ENCODE measurements at regions not wholly inside any gene's neighbourhood (a gene's known extent, or its start where the extent isn't known, plus 50 kb on each side); places are given as distances from the start of the nearest gene placed in this dataset.
A peak's percentile ranks its signal among the peaks of the same experiment; 100 is the strongest.

DNA sequence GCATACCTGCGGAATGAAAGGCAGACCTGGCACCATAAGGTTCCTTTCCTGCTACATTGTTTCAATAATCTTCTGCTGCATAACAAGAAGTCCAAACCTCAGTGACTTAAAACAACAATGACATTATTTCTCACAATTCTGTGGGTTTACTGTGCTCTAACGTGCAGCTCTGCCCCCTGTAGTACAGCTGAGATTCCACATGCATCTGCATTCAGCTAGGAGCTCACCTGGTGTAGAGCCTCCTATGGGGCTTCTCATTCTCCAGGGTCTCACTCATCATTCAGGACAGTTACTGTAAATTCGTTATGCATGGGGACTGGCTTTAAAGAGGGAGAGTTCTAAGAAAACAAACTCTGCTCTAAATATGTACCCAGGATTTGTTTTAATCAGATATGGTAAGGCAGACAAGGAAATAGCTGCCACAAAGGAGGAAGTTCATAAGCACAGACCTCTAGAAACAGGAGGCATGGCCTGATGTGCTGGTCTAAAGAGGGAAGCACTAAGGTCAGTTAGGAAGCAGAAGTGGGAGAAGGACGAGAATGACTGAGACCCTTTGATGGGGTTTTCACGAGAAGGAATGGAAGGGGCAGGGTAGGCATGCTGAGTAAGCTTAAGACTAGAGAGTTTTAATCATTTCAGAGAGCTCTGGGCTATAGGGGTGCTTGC, 347.0 kb downstream of the NEK10 start:
- 77 to 81% (median 79%) methylated on average over 5 of the region's 5 CpGs for WGBS, 3 donors

DNA sequence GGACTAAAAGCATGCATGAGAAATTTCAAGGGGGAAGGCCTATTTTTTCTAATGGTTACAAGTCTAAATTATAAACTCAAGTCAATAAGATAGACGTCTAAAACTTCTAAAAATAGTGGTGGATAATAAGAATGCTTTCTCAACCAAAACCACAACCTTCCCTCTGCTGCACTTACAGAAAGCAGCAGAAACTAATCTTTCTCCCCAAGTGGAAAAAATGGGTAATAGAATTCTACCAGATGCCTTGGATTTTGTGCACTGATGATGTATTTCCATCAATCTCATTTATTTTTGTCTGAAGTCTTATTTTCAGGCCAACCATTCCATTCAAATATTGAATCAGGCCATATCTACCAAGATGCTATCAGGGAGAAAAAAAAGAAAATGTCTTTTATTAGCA, 344.7 kb downstream of the NEK10 start:
- ATAC-seq (no peak), DNase-seq (no peak)
- H3K36me3 ChIP-seq (ENCODE audit: insufficient read depth in 1 of 2, low read depth in 1 of 2), result no peaks in the 10 kb centered on the region
- H3K4me3 ChIP-seq, result no peak overlapping the region
- H3K27me3 ChIP-seq (ENCODE audit: insufficient read depth in 3 of 3, low read length in 2 of 3), result no peaks in the 10 kb centered on the region
- 23 to 50% (median 35%) methylated on average over 1 of the region's 1 CpG for WGBS, 3 donors
- H3K4me1 ChIP-seq, result no peaks in the 10 kb centered on the region
- H3K9me3 ChIP-seq, result no peaks in the 10 kb centered on the region
- no peak overlapping the region for H3K27ac ChIP-seq
- intact Hi-C loops (cut with DNase I), result no loop called here
- TF ChIP-seq, protein P1, sequence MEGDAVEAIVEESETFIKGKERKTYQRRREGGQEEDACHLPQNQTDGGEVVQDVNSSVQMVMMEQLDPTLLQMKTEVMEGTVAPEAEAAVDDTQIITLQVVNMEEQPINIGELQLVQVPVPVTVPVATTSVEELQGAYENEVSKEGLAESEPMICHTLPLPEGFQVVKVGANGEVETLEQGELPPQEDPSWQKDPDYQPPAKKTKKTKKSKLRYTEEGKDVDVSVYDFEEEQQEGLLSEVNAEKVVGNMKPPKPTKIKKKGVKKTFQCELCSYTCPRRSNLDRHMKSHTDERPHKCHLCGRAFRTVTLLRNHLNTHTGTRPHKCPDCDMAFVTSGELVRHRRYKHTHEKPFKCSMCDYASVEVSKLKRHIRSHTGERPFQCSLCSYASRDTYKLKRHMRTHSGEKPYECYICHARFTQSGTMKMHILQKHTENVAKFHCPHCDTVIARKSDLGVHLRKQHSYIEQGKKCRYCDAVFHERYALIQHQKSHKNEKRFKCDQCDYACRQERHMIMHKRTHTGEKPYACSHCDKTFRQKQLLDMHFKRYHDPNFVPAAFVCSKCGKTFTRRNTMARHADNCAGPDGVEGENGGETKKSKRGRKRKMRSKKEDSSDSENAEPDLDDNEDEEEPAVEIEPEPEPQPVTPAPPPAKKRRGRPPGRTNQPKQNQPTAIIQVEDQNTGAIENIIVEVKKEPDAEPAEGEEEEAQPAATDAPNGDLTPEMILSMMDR (IDR thresholded peaks at IDR 0.05), result no peak

More for the DNA sequence above, 347.0 kb downstream of the NEK10 start:
- intact Hi-C loops (cut with DNase I), result no loop called here
- DNase-seq, result no peak
- Histone ChIP-seq H3K4me1 (no peaks in the 10 kb centered on the region), H3K27ac (no peak overlapping the region), H3K9me3 (no peaks in the 10 kb centered on the region), H3K27me3 (ENCODE audit: insufficient read depth in 3 of 3, low read length in 2 of 3) (no peaks in the 10 kb centered on the region), H3K4me3 (no peak overlapping the region), H3K36me3 (ENCODE audit: insufficient read depth in 1 of 2, low read depth in 1 of 2) (no peaks in the 10 kb centered on the region)
- TF ChIP-seq, protein P1 (IDR thresholded peaks at IDR 0.05), result no peak
- ATAC-seq, result no peak

DNA sequence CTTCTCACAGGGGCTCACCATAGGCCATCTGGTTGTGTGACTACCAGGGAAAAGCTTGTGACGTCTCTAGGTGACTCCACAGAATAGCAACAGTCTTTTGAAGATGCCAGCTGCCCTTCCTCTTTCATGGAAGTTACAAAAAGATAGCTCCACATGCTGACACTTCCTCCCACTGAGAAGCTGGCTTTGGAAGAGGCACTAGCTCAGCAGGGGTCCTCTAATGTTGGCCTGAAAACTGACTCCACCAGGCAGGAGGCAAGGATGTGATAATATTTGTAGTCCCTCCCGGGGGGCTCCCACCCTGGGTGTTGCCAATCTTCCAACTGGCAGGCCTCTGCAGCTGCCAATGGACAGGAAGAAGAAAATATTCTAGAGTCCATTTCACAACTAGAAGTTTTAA, 343.5 kb downstream of the NEK10 start:
- TF ChIP-seq, protein P1 (IDR thresholded peaks at IDR 0.05), result no peak
- no peak overlapping the region for H3K27ac ChIP-seq
- intact Hi-C loops (cut with DNase I), result no loop called here
- H3K36me3 ChIP-seq (ENCODE audit: insufficient read depth in 1 of 2, low read depth in 1 of 2), result no peaks in the 10 kb centered on the region
- WGBS, 3 donors, result 27 to 35% (median 35%) methylated on average over 2 of the region's 2 CpGs
- H3K9me3 ChIP-seq, result no peaks in the 10 kb centered on the region
- no peak for DNase-seq
- no peaks in the 10 kb centered on the region for H3K4me1 ChIP-seq
- no peak overlapping the region for H3K4me3 ChIP-seq
- no peak for ATAC-seq
- H3K27me3 ChIP-seq (ENCODE audit: insufficient read depth in 3 of 3, low read length in 2 of 3), result no peaks in the 10 kb centered on the region

DNA sequence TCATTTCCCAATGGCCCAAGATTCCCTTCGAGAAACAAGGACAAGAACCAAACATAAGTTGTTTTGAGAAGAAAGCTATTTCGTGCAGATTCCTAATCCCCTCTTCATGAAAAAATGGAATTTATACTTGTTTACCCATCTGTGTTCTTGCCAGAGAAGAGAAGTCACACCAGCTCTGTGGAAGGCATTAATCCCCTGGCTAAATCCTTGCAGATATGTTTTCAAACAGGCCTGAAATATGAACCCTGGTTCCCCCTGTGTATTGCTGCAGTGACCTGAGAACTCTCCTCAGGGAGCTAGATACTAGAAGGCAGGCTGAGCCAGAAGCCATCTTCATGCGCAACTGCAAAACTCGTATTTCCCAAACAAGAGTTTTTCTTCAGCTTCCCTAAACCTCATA, 337.7 kb downstream of the NEK10 start:
- intact Hi-C loops (cut with DNase I), result no loop called here

More for the DNA sequence above, 337.7 kb downstream of the NEK10 start:
- Histone ChIP-seq H3K4me3 (no peak overlapping the region), H3K36me3 (ENCODE audit: insufficient read depth in 1 of 2, low read depth in 1 of 2) (no peaks in the 10 kb centered on the region), H3K27ac (no peak overlapping the region), H3K4me1 (peaks cover 13% of the 10 kb centered on the region), H3K9me3 (no peaks in the 10 kb centered on the region), H3K27me3 (ENCODE audit: insufficient read depth in 3 of 3, low read length in 2 of 3) (no peaks in the 10 kb centered on the region)
- 10 to 38% (median 18%) methylated on average over 4 of the region's 4 CpGs for WGBS, 3 donors
- TF ChIP-seq, protein P1 (IDR thresholded peaks at IDR 0.05), result no peak
- ATAC-seq (peak in 1 of 4 donors; percentile 64), DNase-seq (no peak)

Data from psoas muscle (tissue), 7 donors.